Mammary epithelial cell (primary cell): ENCODE measurements at regions not wholly inside any gene's neighbourhood (a gene's known extent, or its start where the extent isn't known, plus 50 kb on each side); places are given as distances from the start of the nearest gene placed in this dataset.

Source experiments
- CTCF ChIP-seq, 2 donors: IDR thresholded peaks in 1 of 2; conservative IDR thresholded peaks in 1 of 2; 2 replicates each; pipeline ENCODE4 v1.5.1; 2011 to 2012; ENCODE audit warnings: inconsistent platforms in 2 of 2, low read length in 2 of 2, mild to moderate bottlenecking in 2 of 2, control low read depth in 1 of 2, low read depth in 1 of 2; ENCODE audit not compliant: insufficient read depth in 1 of 2; ENCODE audit errors: extremely low read depth in 1 of 2
- EZH2 ChIP-seq: IDR thresholded peaks from 2 replicates; pipeline ENCODE4 v1.6.1; 2012; ENCODE audit warnings: low read length, inconsistent platforms, borderline replicate concordance

- TF ChIP-seq CTCF (conservative IDR thresholded peaks at IDR 0.05 in 1 of 2, IDR thresholded peaks at IDR 0.05 in 1 of 2; ENCODE audit: extremely low read depth in 1 of 2, insufficient read depth in 1 of 2, low read depth in 1 of 2, low read length in 2 of 2) (no peak), EZH2 (no peak)
Observed at GRCh38 chr1:194919146-194919545, 1689.1 kb downstream of the KCNT2 start.
